ENCODE measurements at regions not wholly inside any gene's neighbourhood (a gene's known extent, or its start where the extent isn't known, plus 50 kb on each side); places are given as distances from the start of the nearest gene placed in this dataset.

DNA sequence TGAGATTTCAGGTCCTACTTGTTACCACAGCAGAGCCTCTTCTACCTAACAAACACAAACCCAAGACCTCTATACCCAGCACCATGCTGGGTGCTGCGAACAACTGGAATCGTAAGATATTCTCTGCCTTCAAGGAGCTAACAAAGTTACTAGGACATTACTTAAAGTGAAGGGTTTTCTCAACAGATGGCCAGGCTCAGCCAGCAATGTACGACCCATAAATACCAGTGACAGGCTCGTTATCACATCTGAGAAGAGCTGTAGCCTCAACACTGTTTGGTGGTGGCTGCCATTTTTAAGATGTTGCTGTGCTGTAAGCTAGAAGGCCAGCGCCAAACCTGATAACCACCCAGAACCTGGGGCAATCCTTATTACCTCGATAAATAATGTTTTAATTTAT, 406.5 kb downstream of the KIF16B start (continued):
- TF ChIP-seq, protein P1, sequence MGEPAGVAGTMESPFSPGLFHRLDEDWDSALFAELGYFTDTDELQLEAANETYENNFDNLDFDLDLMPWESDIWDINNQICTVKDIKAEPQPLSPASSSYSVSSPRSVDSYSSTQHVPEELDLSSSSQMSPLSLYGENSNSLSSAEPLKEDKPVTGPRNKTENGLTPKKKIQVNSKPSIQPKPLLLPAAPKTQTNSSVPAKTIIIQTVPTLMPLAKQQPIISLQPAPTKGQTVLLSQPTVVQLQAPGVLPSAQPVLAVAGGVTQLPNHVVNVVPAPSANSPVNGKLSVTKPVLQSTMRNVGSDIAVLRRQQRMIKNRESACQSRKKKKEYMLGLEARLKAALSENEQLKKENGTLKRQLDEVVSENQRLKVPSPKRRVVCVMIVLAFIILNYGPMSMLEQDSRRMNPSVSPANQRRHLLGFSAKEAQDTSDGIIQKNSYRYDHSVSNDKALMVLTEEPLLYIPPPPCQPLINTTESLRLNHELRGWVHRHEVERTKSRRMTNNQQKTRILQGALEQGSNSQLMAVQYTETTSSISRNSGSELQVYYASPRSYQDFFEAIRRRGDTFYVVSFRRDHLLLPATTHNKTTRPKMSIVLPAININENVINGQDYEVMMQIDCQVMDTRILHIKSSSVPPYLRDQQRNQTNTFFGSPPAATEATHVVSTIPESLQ (CRISPR knock-in tag; IDR thresholded peaks at IDR 0.05) = no peak

DNA sequence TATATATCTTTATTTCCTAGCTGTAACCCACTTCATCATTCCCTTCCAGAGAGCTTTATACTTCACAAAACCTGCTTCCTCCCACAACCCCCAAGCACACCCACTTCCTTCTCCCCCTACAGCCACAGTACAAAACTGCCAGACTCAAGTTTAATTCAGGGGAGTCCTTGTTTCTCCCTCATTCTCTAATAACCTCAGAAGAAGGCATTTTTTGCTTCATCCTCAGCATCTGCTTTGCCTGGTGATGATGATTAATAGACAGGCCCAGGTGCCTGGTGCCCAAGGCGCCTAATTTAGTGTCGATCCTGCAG, 414.3 kb downstream of the KIF16B start:
- Histone ChIP-seq H3K4me1 (replicated peaks in 1 of 2; ENCODE audit: control insufficient read depth in 2 of 2, insufficient read depth in 2 of 2, low read length in 2 of 2) (no peaks in the 10 kb centered on the region), H3K4me2 (ENCODE audit: insufficient read depth, low read length) (no peak overlapping the region), H2AFZ (ENCODE audit: low read depth, low read length) (no peak overlapping the region), H4K20me1 (replicated peaks; ENCODE audit: control insufficient read depth, insufficient read depth, low read length) (no peaks in the 10 kb centered on the region), H3K27ac (ENCODE audit: extremely low read depth, low read depth, low read length) (no peak overlapping the region), H3K9me3 (replicated peaks; ENCODE audit: control insufficient read depth, insufficient read depth, low read depth, low read length) (no peaks in the 10 kb centered on the region), H3K4me3 (no peak overlapping the region), H3K79me2 (ENCODE audit: control insufficient read depth, insufficient read depth, low read length) (no peaks in the 10 kb centered on the region), H3K36me3 (ENCODE audit: control insufficient read depth, insufficient read depth, low read length) (no peaks in the 10 kb centered on the region), H3K9ac (ENCODE audit: insufficient read depth in 1 of 2, low read depth in 2 of 2, low read length in 2 of 2) (no peak overlapping the region), H3K9me1 (ENCODE audit: control insufficient read depth, insufficient read depth, low read length) (no peaks in the 10 kb centered on the region), H3K27me3 (ENCODE audit: control insufficient read depth in 2 of 2, insufficient read depth in 2 of 2, low read length in 2 of 2) (no peaks in the 10 kb centered on the region)
- DNase-seq (ENCODE audit: extremely low read depth in 1 of 4, low spot score in 3 of 4) (no peak), ATAC-seq (no peak), FAIRE-seq (no peak)
- 0% methylated on average over 2 of the region's 2 CpGs for WGBS (ENCODE audit: insufficient coverage, low coverage, missing lambda C conversion rate)
- POLR2A ChIA-PET = interaction anchor here (0.7 kb wide), 1 partner anchor 20 kb away, joined by 3 read pairs; no protein-coding TSS in a partner anchor
- CTCF ChIA-PET (ENCODE audit: low intra/inter-chr PET ratio) = no interaction called here
- TF ChIP-seq HLTF (IDR thresholded peaks at IDR 0.05) (no peak), ZNF584 (CRISPR knock-in tag; IDR thresholded peaks at IDR 0.05; ENCODE audit: low read depth) (no peak), ZKSCAN8 (CRISPR knock-in tag; IDR thresholded peaks at IDR 0.05) (no peak), MYC (IDR thresholded peaks at IDR 0.05; ENCODE audit: low read depth, low read length) (no peak), MYC (CRISPR knock-in tag; IDR thresholded peaks at IDR 0.05; ENCODE audit: borderline replicate concordance, low read depth) (no peak), MYNN (IDR thresholded peaks at IDR 0.05) (no peak), MYNN (CRISPR knock-in tag; IDR thresholded peaks at IDR 0.05) (no peak)
- TF ChIP-seq, protein P2, sequence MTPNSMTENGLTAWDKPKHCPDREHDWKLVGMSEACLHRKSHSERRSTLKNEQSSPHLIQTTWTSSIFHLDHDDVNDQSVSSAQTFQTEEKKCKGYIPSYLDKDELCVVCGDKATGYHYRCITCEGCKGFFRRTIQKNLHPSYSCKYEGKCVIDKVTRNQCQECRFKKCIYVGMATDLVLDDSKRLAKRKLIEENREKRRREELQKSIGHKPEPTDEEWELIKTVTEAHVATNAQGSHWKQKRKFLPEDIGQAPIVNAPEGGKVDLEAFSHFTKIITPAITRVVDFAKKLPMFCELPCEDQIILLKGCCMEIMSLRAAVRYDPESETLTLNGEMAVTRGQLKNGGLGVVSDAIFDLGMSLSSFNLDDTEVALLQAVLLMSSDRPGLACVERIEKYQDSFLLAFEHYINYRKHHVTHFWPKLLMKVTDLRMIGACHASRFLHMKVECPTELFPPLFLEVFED (CRISPR knock-in tag; conservative IDR thresholded peaks at IDR 0.05) = no peak
- TF ChIP-seq, protein P3, sequence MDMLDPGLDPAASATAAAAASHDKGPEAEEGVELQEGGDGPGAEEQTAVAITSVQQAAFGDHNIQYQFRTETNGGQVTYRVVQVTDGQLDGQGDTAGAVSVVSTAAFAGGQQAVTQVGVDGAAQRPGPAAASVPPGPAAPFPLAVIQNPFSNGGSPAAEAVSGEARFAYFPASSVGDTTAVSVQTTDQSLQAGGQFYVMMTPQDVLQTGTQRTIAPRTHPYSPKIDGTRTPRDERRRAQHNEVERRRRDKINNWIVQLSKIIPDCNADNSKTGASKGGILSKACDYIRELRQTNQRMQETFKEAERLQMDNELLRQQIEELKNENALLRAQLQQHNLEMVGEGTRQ (CRISPR knock-in tag; IDR thresholded peaks at IDR 0.05) = no peak
- TF ChIP-seq, protein P4, sequence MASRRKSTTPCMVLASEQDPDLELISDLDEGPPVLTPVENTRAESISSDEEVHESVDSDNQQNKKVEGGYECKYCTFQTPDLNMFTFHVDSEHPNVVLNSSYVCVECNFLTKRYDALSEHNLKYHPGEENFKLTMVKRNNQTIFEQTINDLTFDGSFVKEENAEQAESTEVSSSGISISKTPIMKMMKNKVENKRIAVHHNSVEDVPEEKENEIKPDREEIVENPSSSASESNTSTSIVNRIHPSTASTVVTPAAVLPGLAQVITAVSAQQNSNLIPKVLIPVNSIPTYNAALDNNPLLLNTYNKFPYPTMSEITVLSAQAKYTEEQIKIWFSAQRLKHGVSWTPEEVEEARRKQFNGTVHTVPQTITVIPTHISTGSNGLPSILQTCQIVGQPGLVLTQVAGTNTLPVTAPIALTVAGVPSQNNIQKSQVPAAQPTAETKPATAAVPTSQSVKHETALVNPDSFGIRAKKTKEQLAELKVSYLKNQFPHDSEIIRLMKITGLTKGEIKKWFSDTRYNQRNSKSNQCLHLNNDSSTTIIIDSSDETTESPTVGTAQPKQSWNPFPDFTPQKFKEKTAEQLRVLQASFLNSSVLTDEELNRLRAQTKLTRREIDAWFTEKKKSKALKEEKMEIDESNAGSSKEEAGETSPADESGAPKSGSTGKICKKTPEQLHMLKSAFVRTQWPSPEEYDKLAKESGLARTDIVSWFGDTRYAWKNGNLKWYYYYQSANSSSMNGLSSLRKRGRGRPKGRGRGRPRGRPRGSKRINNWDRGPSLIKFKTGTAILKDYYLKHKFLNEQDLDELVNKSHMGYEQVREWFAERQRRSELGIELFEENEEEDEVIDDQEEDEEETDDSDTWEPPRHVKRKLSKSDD (conservative IDR thresholded peaks at IDR 0.05; ENCODE audit: low read length) = no peak
- intact Hi-C loops (cut with micrococcal nuclease) = no loop called here
- no TSS peak for BruUV-seq (replicated peaks)
- in situ Hi-C loops (cut with MboI) = no loop called here

All from K562 (cell line).